GM21423 (cell line): ENCODE measurements at regions not wholly inside any gene's neighbourhood (a gene's known extent, or its start where the extent isn't known, plus 50 kb on each side); places are given as distances from the start of the nearest gene placed in this dataset.
"Not testable (repeated sequence)": the region's sequence is repeated elsewhere in the genome, so short reads cannot be mapped to it uniquely, and the experiment has no call there.

Experiments
- ATAC-seq: cut with Tn5 transposase; IDR thresholded peaks from one replicate; pipeline ENCODE4 v1.9.1; 2021; ENCODE audit warnings: mild to moderate bottlenecking, moderate library complexity; ENCODE audit not compliant: unreplicated experiment

- ATAC-seq, result no peak
Measured at GRCh38 chr1:173300061-173301044, 93.2 kb upstream of the TNFSF4 start.

- ATAC-seq, result no peak
Measured at GRCh38 chr1:173301507-173301906, 94.4 kb upstream of the TNFSF4 start.

GRCh38 chr1:173302366-173302765 lies 95.2 kb upstream of the TNFSF4 start:
- no peak for ATAC-seq

- no peak for ATAC-seq
Measured at GRCh38 chr1:173302890-173303829, 96.0 kb upstream of the TNFSF4 start.

GRCh38 chr1:173303984-173304383 lies 96.9 kb upstream of the TNFSF4 start:
- ATAC-seq, result no peak

- ATAC-seq, result no peak
Measured at GRCh38 chr1:173304529-173305227, 97.5 kb upstream of the TNFSF4 start.

- no peak for ATAC-seq
Measured at GRCh38 chr1:173307845-173308244, 100.7 kb upstream of the TNFSF4 start.

- no peak for ATAC-seq
Measured at GRCh38 chr1:173314656-173315055, 107.5 kb upstream of the TNFSF4 start.

GRCh38 chr1:173315296-173315695 lies 108.2 kb upstream of the TNFSF4 start:
- ATAC-seq, result no peak

GRCh38 chr1:173318788-173319187 lies 111.7 kb upstream of the TNFSF4 start:
- ATAC-seq, result no peak

- not testable (repeated sequence) for ATAC-seq
Measured at GRCh38 chr1:173324352-173324751, 117.2 kb upstream of the TNFSF4 start.

- ATAC-seq, result not testable (repeated sequence)
Measured at GRCh38 chr1:173327987-173328386, 120.9 kb upstream of the TNFSF4 start.

GRCh38 chr1:173328961-173329360 lies 121.8 kb upstream of the TNFSF4 start:
- no peak for ATAC-seq

- no peak for ATAC-seq
Measured at GRCh38 chr1:173329726-173330125, 122.6 kb upstream of the TNFSF4 start.

GRCh38 chr1:173330149-173330951 lies 123.2 kb upstream of the TNFSF4 start:
- no peak for ATAC-seq

- ATAC-seq, result not testable (repeated sequence)
Measured at GRCh38 chr1:173330952-173331548, 123.9 kb upstream of the TNFSF4 start.

- ATAC-seq, result no peak
Measured at GRCh38 chr1:173332026-173332425, 124.9 kb upstream of the TNFSF4 start.

GRCh38 chr1:173333581-173333980 lies 126.5 kb upstream of the TNFSF4 start:
- peak; percentile 62 for ATAC-seq

GRCh38 chr1:173337126-173337525 lies 130.0 kb upstream of the TNFSF4 start:
- no peak for ATAC-seq

GRCh38 chr1:173341307-173341706 lies 134.2 kb upstream of the TNFSF4 start:
- ATAC-seq, result no peak
